HTR-8/SVneo (cell line): ENCODE measurements at regions not wholly inside any gene's neighbourhood (a gene's known extent, or its start where the extent isn't known, plus 50 kb on each side); places are given as distances from the start of the nearest gene placed in this dataset.
"Not testable (repeated sequence)": the region's sequence is repeated elsewhere in the genome, so short reads cannot be mapped to it uniquely, and the experiment has no call there.

ENCODE experiments used
- DNase-seq: peaks from one replicate; pipeline ENCODE4 v3.0.0; 2011; ENCODE audit warnings: low spot score, mixed read lengths; ENCODE audit not compliant: insufficient read length
- FAIRE-seq: peaks from 2 replicates; lab custom pipeline; 2011; peaks lifted over from hg19 to GRCh38; lab: Jason Lieb, UNC

- FAIRE-seq, DNase-seq: not testable (repeated sequence)
Measured at GRCh38 chr2:242018416-242018815, 148.9 kb downstream of the RTP5 start.

GRCh38 chr2:242019344-242019743 is 149.8 kb downstream of the RTP5 start:
- no peak for DNase-seq
- no peak for FAIRE-seq

- FAIRE-seq (no peak), DNase-seq (no peak)
Measured at GRCh38 chr2:242020196-242021004, 150.9 kb downstream of the RTP5 start.

- FAIRE-seq, result no peak
- DNase-seq, result no peak
Measured at GRCh38 chr2:242022550-242023290, 153.2 kb downstream of the RTP5 start.

DNA sequence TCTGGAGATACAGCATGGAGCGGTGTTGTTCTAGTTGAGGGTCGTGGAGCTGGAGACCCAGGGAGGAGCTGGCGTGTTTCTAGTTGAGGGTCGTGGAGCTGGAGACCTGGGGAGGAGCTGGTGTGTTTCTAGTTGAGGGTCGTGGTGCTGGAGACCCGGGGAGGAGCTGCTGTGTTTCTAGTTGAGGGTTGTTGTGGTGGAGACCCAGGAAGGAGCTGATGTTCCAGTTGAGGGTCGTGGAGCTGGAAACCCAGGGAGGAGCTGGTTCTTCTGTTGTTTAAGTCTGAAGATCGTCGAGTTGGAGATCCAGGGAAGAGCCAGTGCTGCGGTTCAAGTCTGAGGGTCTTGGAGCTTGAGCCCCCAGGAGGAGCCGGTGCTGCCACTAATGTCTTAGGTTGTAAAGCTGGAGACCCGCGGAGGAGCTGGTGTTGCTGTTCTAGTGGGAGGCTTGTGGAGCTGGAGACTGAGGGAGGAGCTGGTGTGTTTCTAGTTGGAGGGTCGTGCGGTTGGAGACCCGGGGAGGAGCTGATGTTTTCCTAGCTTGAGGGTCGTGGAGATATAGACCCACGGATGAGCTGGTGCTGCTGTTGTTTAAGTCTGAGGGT is 155.3 kb downstream of the RTP5 start:
- no peak for DNase-seq
- no peak for FAIRE-seq

DNA sequence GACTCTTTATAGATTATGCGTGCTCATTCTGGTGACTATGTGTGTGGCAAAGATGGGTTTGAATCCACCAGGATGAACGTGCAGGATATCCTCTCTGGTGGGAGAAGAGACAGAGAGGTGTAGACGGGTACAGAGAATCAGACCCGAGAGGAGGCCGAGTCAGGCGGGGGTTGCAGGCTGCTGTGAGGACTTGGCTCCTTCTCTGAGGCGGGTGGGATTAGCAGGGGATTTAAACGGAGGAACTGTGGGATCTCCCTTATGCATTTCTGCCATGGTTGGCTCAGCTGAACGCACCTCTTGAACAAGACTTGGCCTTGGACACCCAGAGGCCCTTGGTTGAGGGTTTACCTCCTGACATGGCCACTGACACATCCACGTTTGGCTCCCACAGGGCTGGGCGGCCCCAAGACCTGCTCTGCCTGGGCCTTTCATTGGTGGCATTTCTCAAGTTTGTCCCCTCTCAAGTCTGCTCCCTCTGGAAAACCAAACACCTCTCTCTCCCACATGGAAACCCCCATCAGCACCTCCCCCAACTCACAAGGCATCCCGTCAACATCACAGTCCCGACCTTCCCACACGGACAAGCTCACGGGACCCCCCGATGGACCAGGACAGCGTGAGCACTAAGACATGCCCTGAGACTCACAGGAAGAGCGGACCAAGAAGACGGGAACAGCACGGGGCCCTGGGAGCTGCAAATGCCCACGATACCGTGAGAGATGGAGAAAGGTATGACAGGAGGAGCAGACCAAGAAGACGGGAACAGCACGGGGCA is 158.3 kb downstream of the RTP5 start:
- FAIRE-seq, result no peak
- no peak for DNase-seq

- DNase-seq, result no peak
- no peak for FAIRE-seq
Measured at GRCh38 chr2:242029422-242030225, 160.1 kb downstream of the RTP5 start.

GRCh38 chr2:242030226-242030575 is 160.7 kb downstream of the RTP5 start:
- no peak for DNase-seq
- FAIRE-seq, result no peak

- DNase-seq, result no peak
- FAIRE-seq, result no peak
Measured at GRCh38 chr2:242030858-242031257, 161.3 kb downstream of the RTP5 start.

GRCh38 chr2:242031481-242032019 is 162.0 kb downstream of the RTP5 start:
- FAIRE-seq (no peak), DNase-seq (peak; percentile 33)

- no peak for FAIRE-seq
- no peak for DNase-seq
Measured at GRCh38 chr2:242032780-242033656, 163.5 kb downstream of the RTP5 start.

- DNase-seq (no peak), FAIRE-seq (no peak)
Measured at GRCh38 chr2:242034138-242034537, 164.6 kb downstream of the RTP5 start.

DNA sequence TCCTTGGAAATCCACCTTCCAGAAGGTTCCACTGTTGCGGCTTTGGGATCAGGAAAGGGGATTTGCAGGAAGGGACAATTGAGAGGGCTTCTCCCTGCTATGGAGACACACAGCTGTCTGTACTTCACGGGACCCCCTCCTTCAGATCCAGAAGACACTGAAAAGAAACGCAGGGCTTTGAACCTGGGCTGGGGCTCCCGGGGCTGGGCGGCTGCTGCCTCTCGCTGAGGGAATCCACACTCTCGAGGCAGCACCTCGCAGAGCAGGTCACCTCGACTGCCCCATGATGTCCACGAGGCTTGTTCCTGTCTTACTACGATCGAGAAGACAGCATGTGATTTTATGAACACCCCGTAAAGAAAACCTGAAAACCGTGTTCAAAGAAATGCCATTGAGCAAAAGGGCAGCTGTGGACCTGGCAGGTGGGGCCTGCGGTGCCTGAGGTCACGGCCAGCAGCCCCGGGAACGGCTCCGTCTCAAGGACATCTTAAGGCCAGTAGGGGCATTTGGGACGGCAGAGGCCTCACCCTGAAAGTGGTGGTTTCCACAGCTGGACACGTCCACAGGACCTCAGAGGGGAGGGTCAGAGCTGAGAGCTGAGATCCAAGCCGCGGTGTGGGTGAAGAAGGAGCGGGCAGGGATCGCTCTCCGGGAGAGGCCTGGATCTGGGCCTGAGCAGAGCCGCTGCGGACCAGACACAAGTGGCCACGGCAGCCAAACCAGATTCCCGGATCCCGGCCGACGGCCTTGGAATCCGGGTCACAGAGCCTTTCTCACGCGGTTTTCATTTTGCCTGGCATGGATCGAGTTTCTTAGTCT is 165.7 kb downstream of the RTP5 start:
- no peak for FAIRE-seq
- DNase-seq, result no peak

DNA sequence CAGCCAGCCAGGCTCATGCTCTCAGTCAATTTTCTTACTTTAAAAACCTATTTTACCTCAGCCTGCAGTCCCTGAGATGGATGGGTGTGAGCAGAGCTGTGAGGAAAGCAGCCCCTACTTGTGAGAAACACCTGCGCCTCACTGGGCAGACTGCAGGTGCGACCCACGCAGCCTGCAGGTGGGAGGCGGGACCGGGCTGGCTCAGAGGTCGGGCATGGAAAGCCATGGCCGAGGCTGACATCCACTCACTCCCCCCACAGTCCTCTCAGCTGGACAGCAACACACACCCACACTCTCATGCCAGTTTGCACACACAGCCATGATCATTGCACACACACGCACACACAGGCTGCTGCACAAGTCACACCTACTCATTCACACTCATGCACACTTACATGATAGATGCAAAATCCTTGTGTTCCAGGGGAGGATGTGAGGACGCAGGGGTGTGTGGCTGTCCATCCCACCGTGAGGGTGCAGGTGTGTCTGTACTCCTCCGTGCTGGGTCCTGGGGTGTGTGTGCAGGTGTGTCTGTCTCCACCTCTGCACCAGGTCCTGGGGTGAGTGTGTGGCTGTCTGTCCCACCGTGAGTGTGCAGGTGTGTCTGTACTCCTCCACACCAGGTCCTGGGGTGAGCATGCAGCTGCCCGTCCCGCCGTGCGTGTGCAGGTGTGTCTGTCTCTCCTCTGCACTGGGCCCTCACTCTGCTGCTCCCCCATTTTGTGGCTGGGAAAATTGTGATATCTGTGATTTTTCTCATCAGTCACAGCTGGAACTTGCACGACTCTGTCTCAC is 166.5 kb downstream of the RTP5 start:
- DNase-seq (no peak), FAIRE-seq (peak; percentile 23)

DNA sequence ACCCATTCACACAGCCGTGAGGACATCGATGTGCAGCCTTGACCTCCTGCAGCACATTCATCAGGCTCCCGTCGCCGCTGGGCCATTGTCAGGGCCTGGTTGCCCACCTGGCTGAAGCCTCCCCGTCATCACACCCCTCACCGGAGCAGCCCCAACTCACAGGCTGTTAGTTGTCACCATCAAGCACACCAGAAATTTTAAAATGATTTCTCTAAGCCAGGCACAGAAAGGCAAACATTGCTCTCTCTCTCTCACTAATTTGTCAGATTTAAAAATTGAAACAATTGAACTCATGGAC is 167.1 kb downstream of the RTP5 start:
- no peak for FAIRE-seq
- no peak for DNase-seq

- DNase-seq (no peak), FAIRE-seq (no peak)
Measured at GRCh38 chr2:242038166-242038927, 168.8 kb downstream of the RTP5 start.
